OCI-LY3 (cell line): ENCODE measurements at regions not wholly inside any gene's neighbourhood (a gene's known extent, or its start where the extent isn't known, plus 50 kb on each side); places are given as distances from the start of the nearest gene placed in this dataset.

Experiments used
- CTCF ChIP-seq: fragments of 200-600, 300-600 bp; sonication (generic); IDR thresholded peaks from 2 replicates; pipeline ENCODE4 v1.5.1; 2014; ENCODE audit warnings: antibody characterized with exemption, low read length, low read depth
- EZH2phosphoT487 ChIP-seq: fragments of 200-600 bp; shearing (Covaris generic); IDR thresholded peaks from 2 replicates; pipeline ENCODE4 v1.6.1; 2018; ENCODE audit warnings: antibody characterized with exemption, mixed run types, low read depth

- TF ChIP-seq CTCF (no peak), EZH2phosphoT487 (no peak)
Observed at GRCh38 chr14:87082917-87083316, 910.1 kb downstream of the GALC start.
